ENCODE measurements at regions not wholly inside any gene's neighbourhood (a gene's known extent, or its start where the extent isn't known, plus 50 kb on each side); places are given as distances from the start of the nearest gene placed in this dataset.

DNA sequence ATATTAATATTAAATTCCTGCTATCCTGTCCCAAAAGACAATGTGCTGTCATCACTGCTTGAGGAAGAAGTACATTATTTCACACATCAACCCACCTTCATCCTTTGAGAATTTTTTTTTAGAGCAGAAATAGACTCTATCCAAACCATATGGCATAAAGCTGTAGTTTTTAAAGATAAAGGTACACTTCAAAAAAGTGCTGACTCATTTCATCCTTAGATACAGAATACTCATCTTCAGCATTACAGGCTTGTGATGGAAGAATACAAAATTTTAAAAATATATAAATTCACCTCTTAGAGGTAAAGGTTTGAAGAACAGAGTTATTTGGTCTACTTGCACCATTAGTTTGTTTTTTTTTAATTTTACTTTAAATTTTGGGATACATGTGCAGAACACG is 126.7 kb upstream of the ERG start:
- no peak overlapping the region for H3K18ac ChIP-seq (ENCODE audit: low read length)
- no peak overlapping the region for H4K8ac ChIP-seq (ENCODE audit: low read depth, low read length)
- no peak for DNase-seq (ENCODE audit: low spot score)
- H3K4me1 ChIP-seq (ENCODE audit: control insufficient read depth in 2 of 2, insufficient read depth in 1 of 2, low read depth in 1 of 2, low read length in 2 of 2): peaks cover 0 to 1% of the 10 kb centered on the region in 2 donors
- H3K4me3 ChIP-seq (ENCODE audit: low read length in 2 of 2): no peak overlapping the region
- H3K23ac ChIP-seq (ENCODE audit: low read depth, low read length, poor library complexity): no peak overlapping the region
- no peak overlapping the region for H2BK15ac ChIP-seq (ENCODE audit: low read length)
- no peak overlapping the region for H3K9ac ChIP-seq (ENCODE audit: low read depth, low read length, poor library complexity)
- H2BK5ac ChIP-seq (ENCODE audit: low read length): no peak overlapping the region
- H3K4me2 ChIP-seq (ENCODE audit: insufficient read depth, low read length, poor library complexity, severe bottlenecking): no peak overlapping the region
- H3K14ac ChIP-seq (ENCODE audit: low read length): no peak overlapping the region
- H2AK5ac ChIP-seq (ENCODE audit: low read depth, low read length): no peak overlapping the region
- no peak overlapping the region for H3K4ac ChIP-seq (ENCODE audit: low read length)
- H3K27me3 ChIP-seq (ENCODE audit: control insufficient read depth in 3 of 3, insufficient read depth in 3 of 3, low read depth in 1 of 3, low read length in 3 of 3): no peaks in the 10 kb centered on the region
- peaks cover 0 to 6% of the 10 kb centered on the region in 2 donors for H3K9me3 ChIP-seq (replicated peaks in 1 of 2; ENCODE audit: control insufficient read depth in 2 of 2, insufficient read depth in 1 of 2, low read depth in 1 of 2, low read length in 2 of 2)
- no peak overlapping the region for H2BK120ac ChIP-seq (ENCODE audit: low read depth, low read length)
- WGBS, 2 donors (ENCODE audit: extremely low coverage in 2 of 2, insufficient read length in 2 of 2, insufficient replicate concordance in 1 of 2): no CpG with 5 or more reads among the region's 1 CpG
- H2AFZ ChIP-seq (ENCODE audit: low read length): no peak overlapping the region
- no peak overlapping the region for H2BK12ac ChIP-seq (ENCODE audit: low read length)
- H3K79me1 ChIP-seq (ENCODE audit: low read depth, low read length): no peaks in the 10 kb centered on the region
- peaks cover 0 to 2% of the 10 kb centered on the region in 2 donors for H3K36me3 ChIP-seq (replicated peaks in 1 of 2; ENCODE audit: control insufficient read depth in 2 of 2, insufficient read depth in 2 of 2, low read length in 2 of 2)
- H4K91ac ChIP-seq (ENCODE audit: low read depth, low read length, poor library complexity): no peak overlapping the region
- H3K27ac ChIP-seq (replicated peaks; ENCODE audit: low read length): no peak overlapping the region

DNA sequence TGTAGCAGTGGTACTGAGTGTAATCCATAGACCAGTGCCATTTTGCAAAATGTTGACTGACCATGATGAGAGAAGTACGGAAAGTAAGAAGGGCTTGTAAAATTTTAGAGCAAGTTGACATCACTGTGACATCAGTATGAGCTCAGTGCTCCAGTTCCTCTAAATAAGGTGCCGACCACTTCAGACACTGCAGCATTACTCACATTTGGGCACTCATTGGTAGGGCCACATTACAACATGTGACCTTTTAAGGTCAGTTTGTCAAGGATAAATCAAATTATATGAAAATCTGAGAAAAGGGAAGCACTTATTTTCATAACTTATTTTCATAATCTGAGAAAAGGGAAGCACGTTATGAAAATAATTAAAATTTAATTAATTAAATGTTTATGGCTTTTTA is 128.0 kb upstream of the ERG start:
- Histone ChIP-seq H2BK15ac (ENCODE audit: low read length) (no peak overlapping the region), H2AFZ (ENCODE audit: low read length) (no peak overlapping the region), H3K18ac (ENCODE audit: low read length) (no peak overlapping the region), H2BK5ac (ENCODE audit: low read length) (no peak overlapping the region), H2BK12ac (ENCODE audit: low read length) (no peak overlapping the region), H3K9me3 (replicated peaks in 1 of 2; ENCODE audit: control insufficient read depth in 2 of 2, insufficient read depth in 1 of 2, low read depth in 1 of 2, low read length in 2 of 2) (peaks cover 0 to 8% of the 10 kb centered on the region in 2 donors), H3K27ac (replicated peaks; ENCODE audit: low read length) (no peak overlapping the region), H3K4me3 (ENCODE audit: low read length in 2 of 2) (no peak overlapping the region), H3K79me1 (ENCODE audit: low read depth, low read length) (no peaks in the 10 kb centered on the region), H3K4me2 (ENCODE audit: insufficient read depth, low read length, poor library complexity, severe bottlenecking) (no peak overlapping the region), H4K91ac (ENCODE audit: low read depth, low read length, poor library complexity) (no peak overlapping the region), H3K14ac (ENCODE audit: low read length) (no peak overlapping the region), H3K4me1 (ENCODE audit: control insufficient read depth in 2 of 2, insufficient read depth in 1 of 2, low read depth in 1 of 2, low read length in 2 of 2) (peaks cover 0 to 1% of the 10 kb centered on the region in 2 donors), H4K8ac (ENCODE audit: low read depth, low read length) (no peak overlapping the region), H3K4ac (ENCODE audit: low read length) (no peak overlapping the region), H2BK120ac (ENCODE audit: low read depth, low read length) (no peak overlapping the region), H3K9ac (ENCODE audit: low read depth, low read length, poor library complexity) (no peak overlapping the region), H2AK5ac (ENCODE audit: low read depth, low read length) (no peak overlapping the region), H3K36me3 (replicated peaks in 1 of 2; ENCODE audit: control insufficient read depth in 2 of 2, insufficient read depth in 2 of 2, low read length in 2 of 2) (peaks cover 0 to 2% of the 10 kb centered on the region in 2 donors), H3K27me3 (ENCODE audit: control insufficient read depth in 3 of 3, insufficient read depth in 3 of 3, low read depth in 1 of 3, low read length in 3 of 3) (peaks cover 0 to 2% (median 0%) of the 10 kb centered on the region in 3 experiments), H3K23ac (ENCODE audit: low read depth, low read length, poor library complexity) (no peak overlapping the region)
- DNase-seq (ENCODE audit: low spot score): no peak
- no CpG with 5 or more reads among the region's 3 CpGs for WGBS, 2 donors (ENCODE audit: extremely low coverage in 2 of 2, insufficient read length in 2 of 2, insufficient replicate concordance in 1 of 2)

DNA sequence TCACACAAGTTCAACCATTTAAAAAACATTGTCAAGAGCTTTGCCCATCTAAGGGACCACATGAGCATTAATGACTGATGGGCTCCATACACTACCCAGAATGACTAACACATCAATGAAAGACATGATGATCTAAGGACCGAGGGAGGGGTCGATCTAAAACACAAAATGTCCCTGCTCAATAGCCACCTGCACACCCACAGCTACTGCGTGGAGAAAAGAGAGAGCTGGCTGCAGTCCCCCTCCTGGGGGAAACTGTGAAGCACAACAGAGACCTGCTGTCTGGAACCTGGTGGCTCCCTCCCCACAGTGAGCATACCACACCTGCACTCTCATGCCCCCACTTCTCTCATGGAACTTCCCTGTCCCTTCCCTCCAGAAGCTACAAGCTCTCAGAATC is 130.1 kb upstream of the ERG start:
- Histone ChIP-seq H4K8ac (ENCODE audit: low read depth, low read length) (no peak overlapping the region), H3K79me1 (ENCODE audit: low read depth, low read length) (no peaks in the 10 kb centered on the region), H2BK5ac (ENCODE audit: low read length) (no peak overlapping the region), H3K4me2 (ENCODE audit: insufficient read depth, low read length, poor library complexity, severe bottlenecking) (no peak overlapping the region), H3K23ac (ENCODE audit: low read depth, low read length, poor library complexity) (peak overlapping the region; percentile 48), H2BK15ac (ENCODE audit: low read length) (no peak overlapping the region), H2AK5ac (ENCODE audit: low read depth, low read length) (no peak overlapping the region), H2BK120ac (ENCODE audit: low read depth, low read length) (no peak overlapping the region), H3K4me1 (ENCODE audit: control insufficient read depth in 2 of 2, insufficient read depth in 1 of 2, low read depth in 1 of 2, low read length in 2 of 2) (no peaks in the 10 kb centered on the region), H3K14ac (ENCODE audit: low read length) (no peak overlapping the region), H4K91ac (ENCODE audit: low read depth, low read length, poor library complexity) (no peak overlapping the region), H3K27me3 (ENCODE audit: control insufficient read depth in 3 of 3, insufficient read depth in 3 of 3, low read depth in 1 of 3, low read length in 3 of 3) (peaks cover 0 to 2% (median 0%) of the 10 kb centered on the region in 3 experiments), H3K27ac (replicated peaks; ENCODE audit: low read length) (no peak overlapping the region), H3K9ac (ENCODE audit: low read depth, low read length, poor library complexity) (no peak overlapping the region), H3K4ac (ENCODE audit: low read length) (no peak overlapping the region), H2BK12ac (ENCODE audit: low read length) (no peak overlapping the region), H3K36me3 (replicated peaks in 1 of 2; ENCODE audit: control insufficient read depth in 2 of 2, insufficient read depth in 2 of 2, low read length in 2 of 2) (no peaks in the 10 kb centered on the region), H2AFZ (ENCODE audit: low read length) (no peak overlapping the region), H3K9me3 (replicated peaks in 1 of 2; ENCODE audit: control insufficient read depth in 2 of 2, insufficient read depth in 1 of 2, low read depth in 1 of 2, low read length in 2 of 2) (peaks cover 0 to 5% of the 10 kb centered on the region in 2 donors), H3K18ac (ENCODE audit: low read length) (no peak overlapping the region), H3K4me3 (ENCODE audit: low read length in 2 of 2) (peak overlapping the region in 1 of 2 donors; percentile 53)
- DNase-seq (ENCODE audit: low spot score): no peak
- no CpG with 5 or more reads among the region's 3 CpGs for WGBS, 2 donors (ENCODE audit: extremely low coverage in 2 of 2, insufficient read length in 2 of 2, insufficient replicate concordance in 1 of 2)

DNA sequence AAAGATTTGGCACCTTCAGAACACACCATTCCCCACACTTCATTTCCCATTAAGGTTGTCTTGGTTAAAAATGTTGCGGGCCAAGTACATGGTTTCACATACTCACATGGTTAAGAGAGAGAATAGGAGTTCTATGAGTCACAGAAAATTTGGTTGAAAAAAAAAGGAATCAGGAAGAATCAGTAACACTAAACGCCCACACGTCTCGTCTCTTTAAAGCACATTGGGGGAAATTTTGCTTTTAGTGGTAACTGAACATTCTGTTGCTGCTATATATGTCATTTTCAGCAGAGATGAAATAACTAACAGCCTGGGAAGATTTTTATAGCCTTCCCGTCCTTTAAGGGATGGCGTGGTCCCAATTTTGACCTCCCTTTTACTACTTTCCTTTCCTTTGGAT is 132.9 kb upstream of the ERG start:
- Histone ChIP-seq H2BK15ac (ENCODE audit: low read length) (no peak overlapping the region), H3K9ac (ENCODE audit: low read depth, low read length, poor library complexity) (no peak overlapping the region), H3K27ac (replicated peaks; ENCODE audit: low read length) (no peak overlapping the region), H3K4me1 (ENCODE audit: control insufficient read depth in 2 of 2, insufficient read depth in 1 of 2, low read depth in 1 of 2, low read length in 2 of 2) (no peaks in the 10 kb centered on the region), H3K79me1 (ENCODE audit: low read depth, low read length) (no peaks in the 10 kb centered on the region), H3K36me3 (replicated peaks in 1 of 2; ENCODE audit: control insufficient read depth in 2 of 2, insufficient read depth in 2 of 2, low read length in 2 of 2) (no peaks in the 10 kb centered on the region), H4K8ac (ENCODE audit: low read depth, low read length) (no peak overlapping the region), H2AK5ac (ENCODE audit: low read depth, low read length) (no peak overlapping the region), H3K18ac (ENCODE audit: low read length) (no peak overlapping the region), H3K27me3 (ENCODE audit: control insufficient read depth in 3 of 3, insufficient read depth in 3 of 3, low read depth in 1 of 3, low read length in 3 of 3) (peaks cover 0 to 2% (median 0%) of the 10 kb centered on the region in 3 experiments), H3K14ac (ENCODE audit: low read length) (no peak overlapping the region), H3K9me3 (replicated peaks in 1 of 2; ENCODE audit: control insufficient read depth in 2 of 2, insufficient read depth in 1 of 2, low read depth in 1 of 2, low read length in 2 of 2) (peaks cover 0 to 6% of the 10 kb centered on the region in 2 donors), H3K4ac (ENCODE audit: low read length) (no peak overlapping the region), H2BK5ac (ENCODE audit: low read length) (no peak overlapping the region), H3K4me3 (ENCODE audit: low read length in 2 of 2) (no peak overlapping the region), H4K91ac (ENCODE audit: low read depth, low read length, poor library complexity) (no peak overlapping the region), H2BK12ac (ENCODE audit: low read length) (no peak overlapping the region), H3K23ac (ENCODE audit: low read depth, low read length, poor library complexity) (no peak overlapping the region), H3K4me2 (ENCODE audit: insufficient read depth, low read length, poor library complexity, severe bottlenecking) (no peak overlapping the region), H2BK120ac (ENCODE audit: low read depth, low read length) (no peak overlapping the region), H2AFZ (ENCODE audit: low read length) (no peak overlapping the region)
- no CpG with 5 or more reads among the region's 6 CpGs for WGBS, 2 donors (ENCODE audit: extremely low coverage in 2 of 2, insufficient read length in 2 of 2, insufficient replicate concordance in 1 of 2)
- no peak for DNase-seq (ENCODE audit: low spot score)

All from neuronal stem cell (in vitro differentiated cells).